GM18502 (cell line): ENCODE measurements at regions not wholly inside any gene's neighbourhood (a gene's known extent, or its start where the extent isn't known, plus 50 kb on each side); places are given as distances from the start of the nearest gene placed in this dataset.

ENCODE experiments used
- ATAC-seq: cut with Tn5 transposase; IDR thresholded peaks from one replicate; pipeline ENCODE4 v1.9.1; 2021; ENCODE audit warnings: mild to moderate bottlenecking; ENCODE audit not compliant: unreplicated experiment, poor library complexity

GRCh38 chr5:31100047-31100575 is 93.4 kb upstream of the CDH6 start:
- ATAC-seq, result no peak

GRCh38 chr5:31098811-31099210 is 94.7 kb upstream of the CDH6 start:
- no peak for ATAC-seq

- ATAC-seq, result no peak
These were observed 95.6 kb upstream of the CDH6 start for GRCh38 chr5:31097851-31098250.

GRCh38 chr5:31096238-31096865 is 97.1 kb upstream of the CDH6 start:
- no peak for ATAC-seq

GRCh38 chr5:31095796-31096195 is 97.7 kb upstream of the CDH6 start:
- ATAC-seq, result no peak

GRCh38 chr5:31091501-31091900 is 102.0 kb upstream of the CDH6 start:
- ATAC-seq, result no peak

GRCh38 chr5:31090467-31090866 is 103.0 kb upstream of the CDH6 start:
- ATAC-seq, result no peak

- ATAC-seq, result no peak
These were observed 106.6 kb upstream of the CDH6 start for GRCh38 chr5:31086839-31087415.

GRCh38 chr5:31084871-31085270 is 108.6 kb upstream of the CDH6 start:
- ATAC-seq, result no peak

GRCh38 chr5:31083364-31083763 is 110.1 kb upstream of the CDH6 start:
- no peak for ATAC-seq

- no peak for ATAC-seq
These were observed 113.8 kb upstream of the CDH6 start for GRCh38 chr5:31079668-31080067.

- ATAC-seq, result no peak
These were observed 114.5 kb upstream of the CDH6 start for GRCh38 chr5:31078956-31079355.

- ATAC-seq, result no peak
These were observed 117.5 kb upstream of the CDH6 start for GRCh38 chr5:31075981-31076380.

GRCh38 chr5:31068287-31068686 is 125.2 kb upstream of the CDH6 start:
- no peak for ATAC-seq

GRCh38 chr5:31066655-31067328 is 126.7 kb upstream of the CDH6 start:
- no peak for ATAC-seq

GRCh38 chr5:31064215-31064614 is 129.3 kb upstream of the CDH6 start:
- ATAC-seq, result no peak

GRCh38 chr5:31062902-31063580 is 130.4 kb upstream of the CDH6 start:
- no peak for ATAC-seq

GRCh38 chr5:31059889-31060288 is 133.6 kb upstream of the CDH6 start:
- no peak for ATAC-seq

GRCh38 chr5:31054453-31054852 is 139.0 kb upstream of the CDH6 start:
- no peak for ATAC-seq

GRCh38 chr5:31052937-31053658 is 140.4 kb upstream of the CDH6 start:
- ATAC-seq, result no peak
